Stimulated activated CD4-positive, alpha-beta T cell treated with anti-CD3 and anti-CD28 coated beads, Interleukin-15, amount 100 ng/mL, for 1 hour (primary cell): ENCODE measurements at regions not wholly inside any gene's neighbourhood (a gene's known extent, or its start where the extent isn't known, plus 50 kb on each side); places are given as distances from the start of the nearest gene placed in this dataset.
"Not testable (repeated sequence)": the region's sequence is repeated elsewhere in the genome, so short reads cannot be mapped to it uniquely, and the experiment has no call there.

ENCODE experiments used
- DNase-seq, 2 donors: peaks; one replicate each; pipeline ENCODE4 v3.0.0-alpha.2; 2020; ENCODE audit warnings: low read depth in 1 of 2, low spot score in 1 of 2

DNA sequence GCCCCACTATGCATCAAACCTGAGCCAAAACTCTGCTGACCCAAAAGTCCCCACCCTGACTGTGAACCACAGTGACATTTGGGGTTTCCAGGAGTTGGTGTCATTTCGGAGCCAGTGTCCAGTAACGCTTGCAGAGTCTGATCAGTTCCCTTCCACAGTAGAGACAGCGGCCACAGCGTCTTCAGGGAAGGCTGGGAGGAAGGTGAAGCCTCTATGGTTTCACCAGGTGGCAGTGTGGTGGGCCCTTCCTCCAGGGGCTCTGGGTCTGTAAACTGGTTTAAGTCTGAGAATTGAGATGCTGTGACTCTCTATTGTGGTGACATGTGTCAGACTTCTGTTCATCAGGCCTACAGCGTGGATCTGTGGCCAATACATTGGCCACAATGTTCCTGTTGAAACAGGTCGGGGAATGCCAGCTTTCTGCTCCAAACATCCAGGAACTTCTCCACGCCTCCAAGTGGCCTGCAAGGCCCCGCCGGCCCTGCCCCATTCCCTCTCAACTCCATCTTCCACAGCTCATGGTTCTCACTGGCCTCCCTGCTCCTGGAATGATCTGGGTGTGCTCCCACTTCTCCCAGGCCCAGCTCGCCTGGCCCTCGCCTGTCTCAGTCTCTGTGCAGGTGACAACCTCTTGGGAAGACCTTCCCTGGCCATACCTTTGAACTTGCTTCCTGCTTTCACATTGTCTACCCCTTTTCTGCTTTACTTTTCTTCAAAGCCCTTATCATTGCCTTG, 124.5 kb upstream of the FAM20C start:
- no peak for DNase-seq

DNA sequence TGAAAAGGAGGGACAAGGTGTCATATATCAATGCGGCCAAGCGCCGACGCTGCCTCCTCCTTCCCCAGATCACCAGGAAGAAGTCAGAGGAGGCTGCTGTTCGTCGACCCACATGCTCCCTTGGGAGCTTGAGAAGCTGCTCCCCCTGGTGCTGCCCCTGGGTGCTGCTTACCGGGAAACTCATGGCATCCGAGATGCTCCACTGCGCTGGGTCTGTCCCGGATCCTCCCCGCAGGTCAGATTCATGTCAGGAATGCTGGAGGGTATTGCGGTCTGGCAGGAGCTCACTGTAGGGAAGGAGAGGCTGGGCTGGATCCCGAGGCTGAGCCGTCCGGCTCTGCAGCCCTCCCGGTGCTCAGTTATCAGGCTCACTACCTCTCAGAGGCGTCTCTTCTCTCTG, 123.7 kb upstream of the FAM20C start:
- no peak for DNase-seq

DNA sequence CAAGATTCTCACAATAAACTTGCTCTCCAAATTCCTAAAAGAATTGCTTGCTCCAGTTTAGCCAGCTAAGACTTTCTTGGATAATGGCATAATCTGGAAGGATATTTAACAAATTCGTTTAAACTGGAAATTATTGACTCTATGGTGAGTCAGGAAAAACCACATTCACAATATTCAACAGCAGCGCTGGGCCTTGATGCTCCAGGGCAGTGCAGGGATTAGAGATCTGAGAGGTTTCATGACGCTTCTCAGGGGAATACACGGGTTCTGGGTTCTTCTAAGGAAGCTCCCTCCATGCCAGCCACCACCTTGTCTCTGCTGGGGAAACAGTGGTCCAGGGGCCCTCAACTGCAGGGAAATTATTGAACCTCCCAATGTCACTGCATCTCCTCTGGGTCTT, 123.3 kb upstream of the FAM20C start:
- not testable (repeated sequence) for DNase-seq

DNA sequence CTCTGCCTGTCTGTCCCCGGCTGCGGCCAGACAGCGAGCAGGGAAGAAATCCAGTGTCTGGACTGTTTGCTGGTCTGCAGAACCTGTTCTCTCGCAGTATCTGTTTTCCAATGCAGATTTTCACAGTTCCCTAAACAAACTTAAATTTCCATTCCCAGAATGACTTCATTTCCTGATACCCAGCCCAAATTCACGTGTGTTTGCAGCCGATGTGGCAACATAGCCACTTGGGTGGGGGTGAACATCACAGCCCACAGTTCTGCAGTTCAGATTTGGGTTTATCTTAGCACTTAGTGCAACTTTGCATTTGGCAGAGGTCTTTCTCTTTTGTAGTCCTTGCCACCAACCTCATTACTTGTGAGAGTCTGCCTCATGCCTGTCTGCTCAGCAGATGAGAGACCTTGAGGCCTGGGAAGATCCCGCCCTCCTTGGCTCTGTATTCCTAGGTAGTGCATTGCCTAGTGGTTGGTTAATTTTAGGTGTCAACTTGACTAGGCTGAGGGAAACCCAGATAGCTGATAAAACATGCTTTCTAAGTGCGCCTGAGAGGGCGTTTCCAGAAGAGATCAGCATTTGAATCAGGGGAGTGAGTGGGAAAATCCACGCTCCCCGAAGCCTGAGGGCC, 122.8 kb upstream of the FAM20C start:
- DNase-seq, result not testable (repeated sequence)

DNA sequence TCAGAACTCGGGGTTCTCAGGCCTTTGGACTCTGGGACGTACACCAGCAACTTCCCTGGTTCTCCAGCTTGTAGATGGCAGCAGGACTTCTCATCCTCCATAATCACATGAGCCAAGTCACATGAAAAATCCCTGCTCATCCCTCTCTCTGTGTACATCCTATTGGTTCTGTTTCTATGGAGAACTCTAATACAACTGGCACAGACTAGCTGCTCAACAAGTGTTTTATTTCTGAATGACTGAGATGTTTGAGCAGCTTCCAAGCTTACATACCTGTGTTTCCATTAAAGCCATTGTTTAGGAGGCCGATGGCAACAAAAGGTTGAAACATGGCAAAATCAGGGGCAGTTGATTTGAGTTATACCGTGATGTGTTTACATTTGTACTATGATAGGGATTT, 122.2 kb upstream of the FAM20C start:
- not testable (repeated sequence) for DNase-seq

DNA sequence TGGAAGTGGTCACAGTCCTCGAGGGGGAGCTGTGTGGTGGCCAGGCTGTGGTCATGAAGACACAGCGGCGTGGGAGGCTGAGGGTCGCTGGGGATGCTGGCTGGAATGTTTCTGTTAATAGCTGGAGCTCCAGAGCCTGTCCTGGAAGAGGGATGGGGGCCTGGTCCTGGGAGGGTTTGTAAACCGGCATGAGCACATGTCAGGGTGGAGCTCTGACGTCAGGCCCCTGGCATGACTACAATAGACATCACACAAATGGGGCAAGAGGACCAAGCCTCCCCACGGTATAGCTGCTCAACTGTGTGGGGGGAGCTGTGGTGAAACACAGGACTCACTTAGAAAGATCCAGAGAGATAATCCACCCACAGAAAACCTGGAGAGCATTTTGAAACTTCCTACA, 121.4 kb upstream of the FAM20C start:
- DNase-seq, result not testable (repeated sequence)

DNA sequence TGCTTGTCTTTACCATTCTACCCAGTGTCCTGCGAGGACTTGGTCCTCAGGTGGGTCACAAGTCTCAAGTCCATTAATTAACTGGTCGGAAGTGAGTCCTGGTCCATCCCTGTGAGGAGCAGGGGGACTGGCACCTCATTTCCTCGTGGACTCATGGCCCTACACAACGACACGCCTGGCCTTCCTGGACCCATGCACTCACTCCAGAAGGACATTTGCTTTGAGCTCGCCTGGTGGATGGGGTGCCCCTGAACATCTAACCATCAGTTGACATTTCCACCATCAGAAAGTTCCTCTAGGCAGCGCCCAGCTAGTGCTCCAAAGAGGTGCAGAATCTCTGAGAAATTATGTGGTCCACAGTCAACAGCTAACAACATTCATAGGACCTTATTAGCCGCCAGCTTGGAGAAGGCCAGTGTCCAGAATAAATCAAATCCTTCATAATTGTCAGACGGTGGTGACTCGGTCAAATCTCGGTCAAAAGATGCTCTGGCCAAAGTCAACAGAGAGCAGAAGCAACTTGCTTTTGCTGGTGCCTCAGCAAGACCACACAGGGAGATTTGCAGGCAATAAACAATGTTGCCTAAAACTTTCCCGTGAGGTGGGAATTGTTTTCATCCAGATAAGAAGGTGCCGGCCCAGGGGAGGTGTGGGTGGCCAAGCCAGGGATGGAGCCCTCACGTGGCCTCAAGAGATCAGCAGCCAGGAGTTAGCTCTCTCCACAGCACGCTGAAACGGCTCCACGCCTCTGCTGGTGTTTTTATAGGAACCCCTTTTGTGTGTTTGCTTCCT, 119.9 kb upstream of the FAM20C start:
- DNase-seq, result not testable (repeated sequence)

DNA sequence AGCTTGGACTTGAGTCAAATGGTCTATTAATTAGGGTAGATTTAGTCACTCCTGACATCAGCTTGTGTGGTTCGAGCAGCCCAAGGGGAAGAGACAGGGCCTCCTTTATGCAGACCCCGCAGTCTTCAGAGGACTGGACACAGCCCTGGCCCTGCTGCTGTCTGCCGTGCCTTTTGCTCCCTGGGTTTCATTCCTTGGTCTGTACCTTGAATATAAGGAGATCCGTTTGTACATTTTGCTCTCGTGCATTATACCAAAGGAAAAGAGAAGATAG, 119.4 kb upstream of the FAM20C start:
- DNase-seq, result not testable (repeated sequence)

DNA sequence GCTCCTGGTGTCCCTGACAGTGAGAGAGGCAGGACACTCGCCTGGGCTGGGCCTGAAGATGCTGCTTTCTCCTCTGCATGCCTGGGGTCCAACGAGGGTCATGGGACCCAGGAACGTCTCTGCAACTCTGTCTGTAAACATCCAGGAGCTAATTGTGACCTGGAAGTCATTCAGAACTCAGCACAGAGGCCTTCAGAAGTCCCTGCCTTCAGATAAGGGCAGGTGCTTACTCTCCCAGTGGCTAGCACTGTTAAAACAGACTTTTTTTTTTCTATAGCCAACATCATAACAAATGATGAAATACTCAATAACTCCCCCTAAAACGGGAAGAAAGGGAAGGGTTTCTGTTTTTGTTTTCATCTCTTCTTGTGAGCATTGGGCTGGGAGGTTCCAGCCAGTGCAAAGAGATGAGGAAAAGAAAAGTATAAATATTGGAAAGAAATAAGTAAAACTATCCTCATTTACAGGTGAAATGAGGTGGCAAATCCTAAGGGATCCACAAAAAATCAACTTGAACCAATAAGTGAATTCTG, 118.3 kb upstream of the FAM20C start:
- not testable (repeated sequence) for DNase-seq

DNA sequence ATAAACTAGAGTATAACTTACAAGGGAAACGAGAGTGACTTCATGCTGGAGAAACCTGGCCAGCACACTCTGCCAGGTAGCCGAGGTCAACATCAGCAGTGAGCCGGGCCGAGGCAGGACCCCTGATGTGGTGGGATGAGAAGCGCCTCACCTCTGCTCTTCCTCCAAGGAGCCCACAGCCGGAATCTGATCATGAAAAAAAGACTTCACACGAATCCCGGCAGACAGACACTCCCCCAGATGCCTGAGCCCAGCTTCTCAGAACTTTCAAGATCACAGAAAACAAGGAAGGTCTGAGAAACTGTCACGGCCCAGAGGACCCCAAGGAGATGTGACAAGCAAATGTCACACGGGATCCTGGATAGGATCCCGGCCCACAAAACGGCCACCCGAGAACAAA, 116.9 kb upstream of the FAM20C start:
- DNase-seq, result not testable (repeated sequence)

DNA sequence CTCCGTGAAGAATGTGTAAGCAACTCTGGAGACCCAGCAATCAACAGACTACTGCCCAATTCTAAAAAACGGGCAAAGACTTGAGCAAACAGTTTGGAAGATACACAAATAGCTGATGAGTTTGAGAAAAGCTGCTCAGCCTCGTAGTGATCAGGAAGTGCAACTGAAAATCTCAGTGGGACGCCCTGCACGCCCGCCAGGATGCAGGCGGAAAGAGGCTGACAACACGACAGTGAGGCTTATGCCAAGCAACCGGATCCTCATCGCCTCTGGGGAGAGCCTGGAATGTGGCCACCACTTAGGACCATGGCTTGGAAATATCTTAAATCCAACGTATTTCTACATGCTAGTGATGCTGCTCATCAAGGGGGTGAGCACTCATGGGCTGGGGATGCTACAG, 116.2 kb upstream of the FAM20C start:
- DNase-seq, result not testable (repeated sequence)

DNA sequence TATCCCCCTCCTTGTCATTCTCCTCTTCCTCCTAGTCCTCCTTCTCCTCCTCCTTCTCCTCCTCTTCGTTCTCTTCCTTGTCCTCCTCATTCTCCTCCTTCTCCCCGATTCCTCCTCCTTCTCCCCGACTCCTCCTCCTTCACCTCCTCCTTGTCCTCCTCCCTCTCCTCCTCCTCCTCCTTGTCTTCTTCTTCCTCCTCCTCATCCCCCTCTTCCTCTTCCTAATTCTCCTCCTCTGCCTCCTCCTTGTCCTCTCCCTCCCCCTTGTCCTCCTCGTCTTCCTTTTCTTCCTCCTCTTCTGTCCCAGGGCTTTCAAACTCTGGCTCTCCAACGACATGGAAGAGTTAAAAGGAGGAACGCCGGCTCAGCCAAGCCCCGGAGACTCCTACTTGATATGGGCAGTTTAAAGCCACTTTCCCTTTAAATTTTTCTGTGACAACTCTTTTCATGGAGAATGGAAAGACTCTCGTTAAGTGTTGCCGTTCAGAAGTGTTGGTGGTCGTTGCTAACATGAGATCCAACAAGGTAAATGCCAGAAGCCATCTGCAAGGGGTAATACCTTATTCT, 115.5 kb upstream of the FAM20C start:
- not testable (repeated sequence) for DNase-seq

DNA sequence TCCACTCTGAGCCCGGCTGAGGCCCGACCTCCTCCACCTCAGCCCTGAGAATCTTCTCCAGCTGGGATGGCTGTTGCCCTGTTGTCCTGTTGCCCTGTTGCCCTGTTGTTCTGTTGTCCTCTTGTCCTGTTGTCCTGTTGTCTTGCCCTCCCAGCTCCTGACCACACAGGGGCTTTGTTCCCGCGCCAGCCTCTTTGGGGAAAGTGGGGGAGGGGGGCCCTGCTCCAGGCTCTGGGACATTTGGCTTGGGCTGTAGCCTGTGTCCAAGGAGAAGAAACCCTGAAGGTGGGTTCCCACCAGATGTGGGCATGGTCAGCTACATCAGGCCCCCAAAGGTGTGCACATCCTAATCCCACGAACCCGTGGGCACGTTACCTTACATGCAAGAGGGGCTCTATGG, 113.5 kb upstream of the FAM20C start:
- DNase-seq, result not testable (repeated sequence)

DNA sequence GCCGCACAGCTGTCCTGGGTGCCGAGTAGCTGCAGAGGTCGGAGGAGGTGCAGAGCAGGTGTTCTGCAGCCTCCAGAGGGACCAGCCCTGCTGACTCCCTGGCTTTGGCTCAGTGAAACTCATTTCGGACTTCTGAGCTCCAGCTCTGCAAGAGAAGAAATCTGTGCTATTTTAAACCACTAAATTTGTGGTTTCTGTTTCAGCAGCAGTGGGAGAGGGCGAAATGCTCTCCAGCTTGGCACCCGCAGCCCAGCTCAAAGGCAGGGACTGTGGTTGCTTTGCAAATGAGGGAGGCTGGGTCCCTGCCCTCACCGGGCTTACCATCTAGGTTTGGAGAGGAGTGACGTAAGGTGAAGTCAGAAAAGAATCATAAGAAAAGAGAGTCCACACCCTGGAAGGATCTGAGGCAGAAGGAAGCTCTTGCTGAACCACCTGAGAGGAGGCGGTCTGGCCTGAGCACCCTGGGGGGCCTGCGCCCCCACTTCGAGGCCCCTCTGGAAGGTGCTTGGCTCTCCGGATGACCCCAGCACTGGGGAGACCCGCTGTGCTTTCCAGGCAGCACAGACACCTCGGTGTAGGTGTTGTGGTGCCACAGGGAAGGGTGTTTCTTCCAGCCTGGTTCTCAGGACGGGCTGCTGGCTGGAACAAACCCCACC, 112.8 kb upstream of the FAM20C start:
- DNase-seq, result not testable (repeated sequence)

DNA sequence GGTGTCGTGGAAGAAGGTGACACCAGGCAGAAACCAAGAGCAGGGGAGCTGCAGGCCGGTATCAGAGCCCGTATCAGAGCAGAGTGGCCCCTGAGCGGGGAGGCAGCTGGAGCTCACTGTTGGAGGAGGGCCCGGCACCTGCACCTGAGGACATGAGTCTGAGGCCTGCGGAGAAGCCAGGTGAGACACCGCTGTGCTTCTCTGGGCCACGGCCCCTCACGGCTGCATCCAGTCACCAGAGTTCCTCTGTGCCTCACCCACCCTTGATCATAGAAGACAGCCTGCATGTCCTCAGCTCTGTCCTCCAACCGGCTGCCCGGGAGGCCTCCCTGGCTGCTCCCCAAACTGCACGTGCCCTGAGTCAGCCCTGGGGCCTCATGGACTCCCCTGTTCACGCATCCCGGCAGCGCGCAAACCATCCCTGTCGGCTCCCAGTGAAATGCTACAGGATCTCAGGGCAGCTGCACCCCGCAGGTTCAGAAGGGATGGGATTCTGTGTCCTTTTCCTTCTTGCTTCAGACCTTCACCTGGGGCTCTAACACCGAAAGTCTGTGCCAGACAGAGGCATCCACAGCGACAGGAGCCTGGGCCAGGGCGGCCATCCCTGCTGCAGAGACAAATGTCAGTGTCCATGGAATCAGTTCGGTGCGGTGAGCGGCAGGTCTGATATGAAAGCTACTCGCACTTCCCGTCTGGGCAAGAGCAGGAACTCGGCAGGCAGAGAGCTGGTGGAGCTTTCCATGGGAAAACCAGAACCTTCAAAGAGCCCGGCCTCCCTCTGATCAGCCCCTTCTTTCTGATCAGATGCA, 111.9 kb upstream of the FAM20C start:
- DNase-seq, result no peak

DNA sequence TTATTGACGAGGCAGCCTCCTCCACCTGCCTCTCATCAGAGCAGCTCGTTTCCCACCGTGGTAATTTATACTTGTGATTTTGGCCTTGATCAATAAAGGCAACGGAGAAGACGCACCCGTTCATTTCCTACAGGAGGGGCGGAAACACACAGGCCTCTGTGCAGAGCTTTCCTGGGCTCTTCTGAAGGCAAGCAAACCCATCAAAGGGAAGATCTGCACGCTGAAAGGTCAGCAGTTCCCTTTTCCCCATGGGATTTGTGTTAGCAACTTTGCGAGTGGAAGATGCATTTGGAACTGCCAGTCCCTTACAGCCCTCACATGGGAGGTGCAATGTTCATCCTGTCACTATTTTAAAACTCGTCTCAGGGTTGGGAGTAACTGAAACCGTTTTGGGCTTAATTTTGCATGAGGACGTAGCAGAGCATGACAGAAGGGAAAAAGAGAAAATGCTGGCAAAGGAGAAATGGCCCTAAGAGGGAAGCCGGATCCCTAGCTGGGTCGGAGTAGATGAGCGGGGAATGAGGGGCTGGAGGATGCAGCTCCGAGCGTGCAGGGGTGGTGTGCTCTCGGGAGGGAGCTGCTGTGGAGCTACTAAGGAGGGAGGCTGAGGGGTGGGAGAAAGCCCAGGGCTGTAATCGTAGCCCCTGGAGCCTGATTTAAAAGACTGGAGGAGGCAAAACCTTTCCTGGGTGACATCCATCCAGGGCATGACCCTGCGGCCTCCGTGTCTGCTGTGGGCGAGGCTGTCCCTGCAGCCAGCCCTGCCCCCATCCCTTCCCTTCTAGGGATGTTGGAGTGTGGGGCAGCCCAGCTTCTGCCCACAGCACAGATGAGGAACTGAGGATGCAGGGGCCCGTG, 111.1 kb upstream of the FAM20C start:
- DNase-seq, result no peak

DNA sequence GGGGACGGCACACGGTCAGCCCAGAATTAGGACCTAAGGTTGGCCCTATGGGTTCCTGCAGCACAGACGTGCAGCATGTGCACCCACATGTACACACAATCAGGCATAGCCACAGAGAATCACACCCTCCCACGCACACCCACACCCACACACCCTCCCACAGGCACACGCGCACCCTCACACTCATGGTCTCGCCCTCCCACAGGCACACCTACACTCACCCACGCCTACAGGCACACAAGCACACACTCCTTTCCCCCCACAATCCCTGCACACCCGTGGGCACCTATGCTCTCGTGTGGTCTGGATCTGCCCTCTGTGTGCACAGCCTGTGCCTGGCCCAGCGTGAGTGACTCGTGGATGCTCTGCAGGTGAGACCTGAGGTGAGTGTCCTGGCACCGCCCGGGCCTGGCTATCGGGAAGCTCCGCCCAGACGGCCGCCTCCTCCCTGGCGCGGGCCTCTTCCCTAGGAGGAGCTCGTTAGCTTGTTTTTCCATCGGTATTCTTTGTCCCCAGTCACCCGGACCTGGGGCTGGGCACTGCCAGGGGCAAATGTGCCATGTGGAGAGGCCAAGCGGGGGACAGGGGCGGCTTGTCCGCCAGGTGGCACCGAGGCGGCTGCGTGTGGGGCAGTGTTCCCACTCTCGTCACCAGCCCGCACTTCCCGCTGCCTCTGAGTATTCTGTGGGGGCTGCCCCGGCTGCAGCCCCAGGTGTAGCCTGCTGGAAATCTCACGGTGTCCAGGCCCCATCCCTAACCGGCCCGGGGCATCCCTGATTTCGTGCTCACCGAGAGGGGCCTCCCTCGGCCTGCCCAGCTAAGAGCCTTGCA, 110.2 kb upstream of the FAM20C start:
- no peak for DNase-seq

DNA sequence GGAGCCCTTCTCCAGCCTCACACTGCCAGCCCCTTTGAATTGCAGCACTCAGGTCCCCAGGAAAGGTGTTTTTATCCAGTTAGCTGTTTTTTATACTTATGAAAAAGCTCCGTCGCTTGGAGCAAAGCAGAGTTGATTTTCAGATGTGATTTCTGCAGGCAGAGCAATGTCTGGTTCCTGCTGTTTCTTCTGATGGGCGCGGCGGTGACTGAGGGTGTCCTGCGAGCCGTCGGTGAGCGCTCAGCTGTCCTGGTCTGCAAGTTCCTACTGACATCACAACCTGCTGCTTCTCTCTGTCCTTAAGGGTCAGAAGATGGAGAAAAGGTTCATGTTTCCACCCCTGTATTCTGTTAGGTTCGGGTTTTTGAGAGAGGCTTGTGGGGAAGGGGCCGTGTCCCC, 109.6 kb upstream of the FAM20C start:
- no peak for DNase-seq

DNA sequence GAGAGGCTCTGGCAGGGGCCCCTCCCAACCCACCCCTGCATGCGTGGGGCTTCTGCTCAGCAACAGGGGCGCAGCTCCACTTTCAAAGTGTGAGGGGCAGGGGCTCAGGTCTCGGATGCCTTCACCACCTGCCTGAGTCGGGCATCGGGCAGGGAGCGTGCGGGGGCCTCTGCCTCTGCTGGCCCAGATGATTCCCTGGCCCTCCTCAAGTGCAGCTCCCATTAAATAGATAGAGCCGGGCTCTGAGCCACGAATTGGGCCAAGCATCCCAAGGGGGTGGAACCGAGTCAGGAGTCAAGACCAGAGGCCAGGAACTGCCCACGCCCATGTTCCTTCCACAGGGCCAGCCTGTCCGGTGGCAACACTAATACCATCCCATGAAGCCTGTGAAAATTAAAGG, 108.9 kb upstream of the FAM20C start:
- DNase-seq, result no peak
